AG09319 (cell line): ENCODE measurements at regions not wholly inside any gene's neighbourhood (a gene's known extent, or its start where the extent isn't known, plus 50 kb on each side); places are given as distances from the start of the nearest gene placed in this dataset.

Experiments
- DNase-seq: peaks from one replicate; pipeline ENCODE4 v3.0.0-alpha.2; 2010; ENCODE audit warnings: low read depth; ENCODE audit errors: extremely low read depth
- TF ChIP-seq, protein P1 (sequence below): IDR thresholded peaks from 2 replicates; pipeline ENCODE4 v1.5.1; 2011; ENCODE audit warnings: low read depth, mild to moderate bottlenecking, inconsistent platforms, low read length, moderate library complexity

DNA sequence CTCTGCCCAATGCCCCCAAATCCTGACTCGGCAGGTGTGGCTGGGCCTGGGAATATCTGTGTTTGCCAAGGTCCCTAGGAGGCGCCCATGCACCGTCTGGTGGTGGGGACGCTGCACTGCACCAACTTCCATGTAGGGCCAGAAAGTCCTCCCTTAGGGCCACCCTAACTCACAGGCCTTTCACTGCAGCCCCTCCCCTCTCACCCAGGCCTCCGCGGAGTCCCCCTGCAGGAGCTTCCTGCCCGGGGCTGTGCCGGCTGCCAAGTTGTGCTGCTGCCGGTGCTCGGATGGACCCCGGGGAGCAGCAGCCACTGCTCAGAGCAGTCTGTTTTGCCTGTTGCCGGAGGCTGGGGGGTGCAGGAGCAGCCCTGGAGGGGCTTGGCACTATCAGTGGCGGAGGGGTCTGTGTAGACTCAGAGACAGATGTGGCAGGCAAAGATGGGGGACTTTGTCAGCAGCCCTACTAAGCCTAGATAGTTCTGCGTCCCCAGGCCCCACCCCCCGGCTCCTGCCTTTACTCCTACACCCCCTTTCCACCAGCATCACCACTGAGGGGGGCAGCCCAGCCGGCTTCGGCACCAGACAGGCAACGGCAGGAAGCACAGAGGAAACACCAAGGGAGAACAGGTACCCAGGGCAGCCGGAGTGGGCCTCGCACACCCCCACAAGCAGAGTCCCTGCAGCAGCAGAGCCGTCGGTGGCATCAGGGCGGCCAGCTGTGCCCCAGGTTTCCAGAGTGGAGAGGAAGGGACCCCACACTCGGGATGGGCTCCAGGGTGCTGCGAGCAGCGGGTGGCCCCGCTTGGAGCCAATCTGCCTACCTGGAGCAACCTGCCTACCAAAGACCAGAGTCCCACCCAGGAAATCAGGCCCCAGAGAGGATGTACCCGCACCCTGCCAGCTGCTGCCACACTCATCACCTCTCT is 124.3 kb downstream of the TRIM29 start:
- TF ChIP-seq, protein P1, sequence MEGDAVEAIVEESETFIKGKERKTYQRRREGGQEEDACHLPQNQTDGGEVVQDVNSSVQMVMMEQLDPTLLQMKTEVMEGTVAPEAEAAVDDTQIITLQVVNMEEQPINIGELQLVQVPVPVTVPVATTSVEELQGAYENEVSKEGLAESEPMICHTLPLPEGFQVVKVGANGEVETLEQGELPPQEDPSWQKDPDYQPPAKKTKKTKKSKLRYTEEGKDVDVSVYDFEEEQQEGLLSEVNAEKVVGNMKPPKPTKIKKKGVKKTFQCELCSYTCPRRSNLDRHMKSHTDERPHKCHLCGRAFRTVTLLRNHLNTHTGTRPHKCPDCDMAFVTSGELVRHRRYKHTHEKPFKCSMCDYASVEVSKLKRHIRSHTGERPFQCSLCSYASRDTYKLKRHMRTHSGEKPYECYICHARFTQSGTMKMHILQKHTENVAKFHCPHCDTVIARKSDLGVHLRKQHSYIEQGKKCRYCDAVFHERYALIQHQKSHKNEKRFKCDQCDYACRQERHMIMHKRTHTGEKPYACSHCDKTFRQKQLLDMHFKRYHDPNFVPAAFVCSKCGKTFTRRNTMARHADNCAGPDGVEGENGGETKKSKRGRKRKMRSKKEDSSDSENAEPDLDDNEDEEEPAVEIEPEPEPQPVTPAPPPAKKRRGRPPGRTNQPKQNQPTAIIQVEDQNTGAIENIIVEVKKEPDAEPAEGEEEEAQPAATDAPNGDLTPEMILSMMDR = peak; percentile 41
- DNase-seq = no peak

DNA sequence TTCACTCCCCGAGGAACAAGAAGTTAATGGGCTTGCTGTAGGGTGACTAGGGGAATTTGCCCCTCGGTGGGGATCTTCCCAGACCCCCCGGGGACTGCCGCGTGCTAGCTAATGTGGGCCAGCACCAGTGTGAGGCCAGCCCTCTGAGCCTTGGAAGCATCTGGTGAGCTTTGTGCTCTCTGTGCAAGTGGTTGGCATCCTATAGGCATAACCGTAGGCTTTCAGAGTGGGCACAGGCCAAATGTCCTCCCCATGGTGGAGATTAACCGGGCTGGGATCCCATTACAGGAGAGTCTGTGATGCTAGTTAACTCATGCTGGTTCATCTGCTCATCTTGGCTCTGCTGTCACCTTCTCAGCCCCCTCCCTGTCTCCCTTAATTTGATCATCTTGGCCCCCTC is 125.7 kb downstream of the TRIM29 start:
- TF ChIP-seq, protein P1 = no peak

DNA sequence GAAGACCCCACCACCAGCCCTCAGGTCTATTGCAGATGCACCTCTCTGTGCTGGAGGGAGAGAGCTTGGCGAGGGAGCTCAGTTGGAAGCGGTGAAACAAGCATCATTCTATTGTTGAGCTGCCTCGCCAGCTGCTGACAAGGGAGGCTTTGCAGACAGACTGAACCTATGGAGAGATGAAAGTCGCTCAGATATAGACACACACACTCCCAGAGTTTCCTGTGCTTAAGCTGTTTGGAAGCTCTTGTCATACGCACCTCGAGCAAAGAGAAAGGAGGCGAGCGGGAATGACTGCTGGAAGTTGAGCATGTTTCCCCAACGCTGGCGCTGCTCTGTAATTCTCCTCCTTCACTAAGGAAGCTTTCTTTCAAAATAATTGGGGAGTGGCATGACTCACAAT is 126.1 kb downstream of the TRIM29 start:
- TF ChIP-seq, protein P1 = no peak
- no peak for DNase-seq

More for the DNA sequence above, 125.7 kb downstream of the TRIM29 start:
- no peak for DNase-seq

DNA sequence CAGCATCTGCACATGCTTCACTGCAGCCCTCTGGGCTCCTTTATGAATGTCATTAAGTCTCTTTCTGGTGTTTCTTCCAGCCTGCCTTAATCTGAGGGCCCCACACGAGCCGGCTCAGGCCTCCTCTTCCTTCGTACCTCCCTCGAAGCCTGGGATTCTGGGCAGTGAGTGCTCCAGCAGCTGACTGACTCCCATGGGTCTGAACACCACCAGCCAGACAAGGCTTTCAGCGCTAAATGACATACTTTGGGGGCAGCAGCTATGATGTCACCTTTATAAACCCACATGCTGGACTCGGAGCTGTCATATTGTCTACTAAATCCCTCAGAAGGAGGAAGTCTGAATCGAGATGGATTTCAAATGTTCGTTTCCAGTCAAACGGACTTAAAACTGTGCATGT is 127.1 kb downstream of the TRIM29 start:
- TF ChIP-seq, protein P1 = no peak
- DNase-seq = no peak

DNA sequence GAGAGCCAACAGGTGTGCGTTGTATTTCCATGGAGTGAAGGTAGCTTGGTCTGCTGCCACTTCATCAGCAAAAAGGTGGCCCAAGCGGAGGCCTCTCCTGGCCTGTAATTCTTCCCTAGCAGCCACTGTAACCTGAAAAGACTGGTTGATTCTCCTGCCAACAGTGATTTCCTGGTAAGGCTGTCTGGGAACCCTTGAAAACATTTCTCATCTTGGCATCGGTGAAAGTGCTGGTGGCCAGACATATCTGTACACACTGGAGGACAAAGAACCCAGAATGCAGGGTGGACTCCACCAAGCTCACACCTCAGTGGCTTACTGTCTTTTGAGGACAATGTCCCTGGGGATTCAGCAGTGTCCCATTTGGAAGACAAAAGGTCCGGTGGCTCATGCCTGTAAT is 128.0 kb downstream of the TRIM29 start:
- DNase-seq = no peak
- TF ChIP-seq, protein P1 = no peak

DNA sequence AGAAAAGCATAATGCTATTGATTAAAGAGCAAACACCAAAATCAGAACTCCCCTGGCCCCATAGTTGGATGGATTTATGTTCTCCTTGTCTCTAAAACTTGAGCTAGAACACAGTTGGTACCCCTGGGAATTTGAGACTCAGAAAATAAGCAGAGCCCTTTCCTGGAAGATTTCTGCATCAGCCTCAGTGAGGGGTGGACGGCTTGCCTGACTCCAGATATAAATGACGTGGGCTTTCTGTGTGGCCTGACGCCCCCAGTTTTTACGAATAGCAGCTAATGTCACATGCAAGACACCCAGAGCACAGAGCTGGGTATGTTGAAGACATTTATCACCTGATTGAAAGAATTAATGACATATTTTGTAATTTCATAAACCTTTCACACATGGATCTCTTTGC is 130.8 kb downstream of the TRIM29 start:
- TF ChIP-seq, protein P1 = no peak
- DNase-seq = no peak

DNA sequence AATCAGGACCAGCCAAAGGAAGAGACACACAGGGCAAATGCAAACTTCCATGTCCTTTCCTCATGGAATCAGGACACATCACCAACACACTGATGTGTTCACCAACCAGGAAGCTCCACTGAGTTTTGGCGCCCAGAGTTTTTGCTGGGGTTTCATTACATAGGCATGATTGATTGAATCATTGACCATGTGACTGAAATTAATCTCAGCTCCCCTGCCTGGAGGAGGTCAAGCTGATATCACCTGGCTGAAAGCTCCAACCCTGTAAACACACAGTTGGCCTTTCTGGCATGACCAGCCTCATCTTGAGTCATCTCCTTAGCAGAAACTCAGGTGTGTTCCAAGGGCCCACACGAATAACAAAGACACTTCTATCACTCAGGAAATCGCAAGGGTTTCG is 133.2 kb downstream of the TRIM29 start:
- TF ChIP-seq, protein P1 = no peak
- no peak for DNase-seq
